ENCODE measurements at regions not wholly inside any gene's neighbourhood (a gene's known extent, or its start where the extent isn't known, plus 50 kb on each side); places are given as distances from the start of the nearest gene placed in this dataset.
"Not testable (repeated sequence)": the region's sequence is repeated elsewhere in the genome, so short reads cannot be mapped to it uniquely, and the experiment has no call there.

DNA sequence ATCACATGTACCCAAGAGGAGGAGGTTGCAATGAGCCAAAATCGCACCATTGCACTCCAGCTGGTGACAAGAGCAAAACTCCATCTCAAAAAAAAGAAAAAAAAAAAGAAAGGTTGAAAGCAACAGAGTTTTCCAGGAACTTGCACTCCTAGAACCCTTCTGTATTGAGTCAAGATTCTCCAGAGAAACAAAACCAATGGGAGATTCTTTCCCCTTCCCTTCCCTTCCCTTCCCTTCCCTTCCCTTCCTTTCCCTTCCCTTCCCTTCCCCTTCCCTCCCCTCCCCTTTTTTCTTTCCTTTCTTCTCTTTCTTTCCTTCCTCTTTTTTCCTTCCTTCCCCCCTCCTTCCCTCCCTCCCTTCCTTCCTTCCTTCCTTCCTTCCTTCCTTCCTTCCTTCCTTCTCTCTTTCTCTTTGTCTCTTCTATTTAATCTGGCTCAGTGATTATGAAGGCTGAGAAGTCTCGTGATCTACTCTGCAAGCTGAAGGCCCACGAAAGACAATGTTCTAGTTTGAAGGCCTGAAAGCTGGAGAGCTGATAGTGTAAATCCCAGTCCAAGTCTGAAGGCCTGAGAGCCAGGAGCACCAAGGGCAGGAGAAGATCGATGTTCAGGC, 59.6 kb upstream of the CNTLN start (continued):
- TF ChIP-seq, protein P1, sequence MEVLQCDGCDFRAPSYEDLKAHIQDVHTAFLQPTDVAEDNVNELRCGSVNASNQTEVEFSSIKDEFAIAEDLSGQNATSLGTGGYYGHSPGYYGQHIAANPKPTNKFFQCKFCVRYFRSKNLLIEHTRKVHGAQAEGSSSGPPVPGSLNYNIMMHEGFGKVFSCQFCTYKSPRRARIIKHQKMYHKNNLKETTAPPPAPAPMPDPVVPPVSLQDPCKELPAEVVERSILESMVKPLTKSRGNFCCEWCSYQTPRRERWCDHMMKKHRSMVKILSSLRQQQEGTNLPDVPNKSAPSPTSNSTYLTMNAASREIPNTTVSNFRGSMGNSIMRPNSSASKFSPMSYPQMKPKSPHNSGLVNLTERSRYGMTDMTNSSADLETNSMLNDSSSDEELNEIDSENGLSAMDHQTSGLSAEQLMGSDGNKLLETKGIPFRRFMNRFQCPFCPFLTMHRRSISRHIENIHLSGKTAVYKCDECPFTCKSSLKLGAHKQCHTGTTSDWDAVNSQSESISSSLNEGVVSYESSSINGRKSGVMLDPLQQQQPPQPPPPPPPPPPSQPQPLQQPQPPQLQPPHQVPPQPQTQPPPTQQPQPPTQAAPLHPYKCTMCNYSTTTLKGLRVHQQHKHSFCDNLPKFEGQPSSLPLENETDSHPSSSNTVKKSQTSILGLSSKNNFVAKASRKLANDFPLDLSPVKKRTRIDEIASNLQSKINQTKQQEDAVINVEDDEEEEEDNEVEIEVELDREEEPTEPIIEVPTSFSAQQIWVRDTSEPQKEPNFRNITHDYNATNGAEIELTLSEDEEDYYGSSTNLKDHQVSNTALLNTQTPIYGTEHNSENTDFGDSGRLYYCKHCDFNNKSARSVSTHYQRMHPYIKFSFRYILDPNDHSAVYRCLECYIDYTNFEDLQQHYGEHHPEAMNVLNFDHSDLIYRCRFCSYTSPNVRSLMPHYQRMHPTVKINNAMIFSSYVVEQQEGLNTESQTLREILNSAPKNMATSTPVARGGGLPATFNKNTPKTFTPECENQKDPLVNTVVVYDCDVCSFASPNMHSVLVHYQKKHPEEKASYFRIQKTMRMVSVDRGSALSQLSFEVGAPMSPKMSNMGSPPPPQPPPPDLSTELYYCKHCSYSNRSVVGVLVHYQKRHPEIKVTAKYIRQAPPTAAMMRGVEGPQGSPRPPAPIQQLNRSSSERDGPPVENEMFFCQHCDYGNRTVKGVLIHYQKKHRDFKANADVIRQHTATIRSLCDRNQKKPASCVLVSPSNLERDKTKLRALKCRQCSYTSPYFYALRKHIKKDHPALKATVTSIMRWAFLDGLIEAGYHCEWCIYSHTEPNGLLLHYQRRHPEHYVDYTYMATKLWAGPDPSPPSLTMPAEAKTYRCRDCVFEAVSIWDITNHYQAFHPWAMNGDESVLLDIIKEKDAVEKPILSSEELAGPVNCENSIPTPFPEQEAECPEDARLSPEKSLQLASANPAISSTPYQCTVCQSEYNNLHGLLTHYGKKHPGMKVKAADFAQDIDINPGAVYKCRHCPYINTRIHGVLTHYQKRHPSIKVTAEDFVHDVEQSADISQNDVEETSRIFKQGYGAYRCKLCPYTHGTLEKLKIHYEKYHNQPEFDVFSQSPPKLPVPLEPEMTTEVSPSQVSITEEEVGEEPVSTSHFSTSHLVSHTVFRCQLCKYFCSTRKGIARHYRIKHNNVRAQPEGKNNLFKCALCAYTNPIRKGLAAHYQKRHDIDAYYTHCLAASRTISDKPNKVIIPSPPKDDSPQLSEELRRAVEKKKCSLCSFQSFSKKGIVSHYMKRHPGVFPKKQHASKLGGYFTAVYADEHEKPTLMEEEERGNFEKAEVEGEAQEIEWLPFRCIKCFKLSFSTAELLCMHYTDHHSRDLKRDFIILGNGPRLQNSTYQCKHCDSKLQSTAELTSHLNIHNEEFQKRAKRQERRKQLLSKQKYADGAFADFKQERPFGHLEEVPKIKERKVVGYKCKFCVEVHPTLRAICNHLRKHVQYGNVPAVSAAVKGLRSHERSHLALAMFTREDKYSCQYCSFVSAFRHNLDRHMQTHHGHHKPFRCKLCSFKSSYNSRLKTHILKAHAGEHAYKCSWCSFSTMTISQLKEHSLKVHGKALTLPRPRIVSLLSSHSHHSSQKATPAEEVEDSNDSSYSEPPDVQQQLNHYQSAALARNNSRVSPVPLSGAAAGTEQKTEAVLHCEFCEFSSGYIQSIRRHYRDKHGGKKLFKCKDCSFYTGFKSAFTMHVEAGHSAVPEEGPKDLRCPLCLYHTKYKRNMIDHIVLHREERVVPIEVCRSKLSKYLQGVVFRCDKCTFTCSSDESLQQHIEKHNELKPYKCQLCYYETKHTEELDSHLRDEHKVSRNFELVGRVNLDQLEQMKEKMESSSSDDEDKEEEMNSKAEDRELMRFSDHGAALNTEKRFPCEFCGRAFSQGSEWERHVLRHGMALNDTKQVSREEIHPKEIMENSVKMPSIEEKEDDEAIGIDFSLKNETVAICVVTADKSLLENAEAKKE (CRISPR knock-in tag; IDR thresholded peaks at IDR 0.05), result no peak
- TF ChIP-seq NANOG (IDR thresholded peaks at IDR 0.05; ENCODE audit: borderline replicate concordance), result no peak

DNA sequence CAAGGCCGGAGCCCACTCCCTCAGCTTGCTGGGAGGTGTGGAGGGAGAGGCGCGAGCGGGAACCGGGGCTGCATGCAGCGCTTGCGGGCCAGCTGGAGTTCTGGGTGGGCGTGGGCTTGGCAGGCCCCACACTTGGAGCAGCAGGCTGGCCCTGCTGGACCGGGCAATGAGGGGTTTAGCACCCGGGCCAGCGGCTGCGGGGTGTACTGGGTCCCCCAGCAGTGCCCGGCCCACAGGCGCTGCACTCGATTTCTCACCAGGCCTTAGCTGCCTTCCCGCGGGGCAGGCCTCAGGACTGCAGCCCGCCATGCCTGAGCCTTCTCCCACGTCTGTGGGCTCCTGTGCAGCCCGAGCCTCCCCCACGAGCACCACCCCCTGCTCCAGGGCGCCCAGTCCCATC, 62.3 kb upstream of the CNTLN start:
- not testable (repeated sequence) for H3K4me3 ChIP-seq; H3K36me3 ChIP-seq (ENCODE audit: insufficient read depth); H3F3A ChIP-seq (replicated peaks; ENCODE audit: low read depth); H2AFZ ChIP-seq; H3K4me1 ChIP-seq (ENCODE audit: insufficient read depth); H3K4me2 ChIP-seq; H3K27ac Mint-ChIP-seq; ATAC-seq; H4K20me1 ChIP-seq (replicated peaks; ENCODE audit: insufficient read depth); H3K4me1 Mint-ChIP-seq; H3K27ac ChIP-seq (ENCODE audit: low read depth); DNase-seq (ENCODE audit: low spot score); H3K36me3 Mint-ChIP-seq (ENCODE audit: low read depth); H3K9me2 ChIP-seq (ENCODE audit: insufficient read depth); H3K79me2 ChIP-seq (replicated peaks; ENCODE audit: insufficient read depth); H3K9me3 Mint-ChIP-seq; H3K27me3 ChIP-seq (ENCODE audit: insufficient read depth); H3K4me3 Mint-ChIP-seq
- H3K27me3 Mint-ChIP-seq (ENCODE audit: insufficient read depth, low read depth, poor library complexity), result peaks cover 11% of the 10 kb centered on the region

DNA sequence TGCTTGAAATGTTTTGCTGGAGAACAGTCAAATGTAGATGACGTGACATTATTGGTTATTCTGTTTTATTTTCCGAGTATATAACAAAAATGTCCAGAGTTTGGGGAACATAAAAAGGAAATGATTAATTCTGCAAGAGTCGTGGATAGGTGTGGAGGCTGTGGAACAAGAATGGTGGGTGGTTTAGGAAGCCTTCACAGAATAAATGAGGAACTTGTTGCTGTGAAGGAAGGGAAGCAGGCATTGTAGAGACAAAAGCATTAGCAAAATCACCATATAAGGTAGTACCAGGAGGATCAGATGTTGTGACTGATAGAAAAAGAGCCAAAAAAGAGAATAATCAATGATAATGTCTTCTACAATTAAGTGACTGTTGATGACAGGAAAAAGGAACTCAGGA, 66.2 kb upstream of the CNTLN start:
- no peaks in the 10 kb centered on the region for H3K79me2 ChIP-seq (replicated peaks; ENCODE audit: insufficient read depth)
- no peak overlapping the region for H3K4me2 ChIP-seq
- 0 out of 2 replicates have a peak overlapping the region, but pooled peaks have one; percentile 22 for H3K27ac ChIP-seq (ENCODE audit: low read depth)
- H3K4me3 ChIP-seq, result no peak overlapping the region
- H4K20me1 ChIP-seq (replicated peaks; ENCODE audit: insufficient read depth), result no peaks in the 10 kb centered on the region
- peaks cover 6% of the 10 kb centered on the region for H3K9me3 Mint-ChIP-seq
- no peaks in the 10 kb centered on the region for H3K27me3 ChIP-seq (ENCODE audit: insufficient read depth)
- peak overlapping the region; percentile 60; the same call in 1 of the 2 replicates for H2AFZ ChIP-seq
- H3K4me1 ChIP-seq (ENCODE audit: insufficient read depth), result no peaks in the 10 kb centered on the region
- ATAC-seq (no peak), DNase-seq (ENCODE audit: low spot score) (no peak)
- H3K36me3 ChIP-seq (ENCODE audit: insufficient read depth), result no peaks in the 10 kb centered on the region
- H3K4me3 Mint-ChIP-seq, result no peak overlapping the region
- H3K27me3 Mint-ChIP-seq (ENCODE audit: insufficient read depth, low read depth, poor library complexity), result peaks cover 8% of the 10 kb centered on the region
- H3K4me1 Mint-ChIP-seq, result peaks cover 6% of the 10 kb centered on the region; the same call in 2 of the 3 replicates
- peak overlapping the region; percentile 38; the same call in 1 of the 2 replicates for H3K27ac Mint-ChIP-seq
- no peaks in the 10 kb centered on the region for H3F3A ChIP-seq (replicated peaks; ENCODE audit: low read depth)
- H3K36me3 Mint-ChIP-seq (ENCODE audit: low read depth), result no peaks in the 10 kb centered on the region
- no peaks in the 10 kb centered on the region for H3K9me2 ChIP-seq (ENCODE audit: insufficient read depth)
- TF ChIP-seq, protein P2, sequence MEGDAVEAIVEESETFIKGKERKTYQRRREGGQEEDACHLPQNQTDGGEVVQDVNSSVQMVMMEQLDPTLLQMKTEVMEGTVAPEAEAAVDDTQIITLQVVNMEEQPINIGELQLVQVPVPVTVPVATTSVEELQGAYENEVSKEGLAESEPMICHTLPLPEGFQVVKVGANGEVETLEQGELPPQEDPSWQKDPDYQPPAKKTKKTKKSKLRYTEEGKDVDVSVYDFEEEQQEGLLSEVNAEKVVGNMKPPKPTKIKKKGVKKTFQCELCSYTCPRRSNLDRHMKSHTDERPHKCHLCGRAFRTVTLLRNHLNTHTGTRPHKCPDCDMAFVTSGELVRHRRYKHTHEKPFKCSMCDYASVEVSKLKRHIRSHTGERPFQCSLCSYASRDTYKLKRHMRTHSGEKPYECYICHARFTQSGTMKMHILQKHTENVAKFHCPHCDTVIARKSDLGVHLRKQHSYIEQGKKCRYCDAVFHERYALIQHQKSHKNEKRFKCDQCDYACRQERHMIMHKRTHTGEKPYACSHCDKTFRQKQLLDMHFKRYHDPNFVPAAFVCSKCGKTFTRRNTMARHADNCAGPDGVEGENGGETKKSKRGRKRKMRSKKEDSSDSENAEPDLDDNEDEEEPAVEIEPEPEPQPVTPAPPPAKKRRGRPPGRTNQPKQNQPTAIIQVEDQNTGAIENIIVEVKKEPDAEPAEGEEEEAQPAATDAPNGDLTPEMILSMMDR (conservative IDR thresholded peaks at IDR 0.05; ENCODE audit: low read depth in 2 of 2), result no peak
